PC-3 (cell line): ENCODE measurements at regions not wholly inside any gene's neighbourhood (a gene's known extent, or its start where the extent isn't known, plus 50 kb on each side); places are given as distances from the start of the nearest gene placed in this dataset.

Experiments
- ATAC-seq: fragments of 200-7000 bp; cut with Tn5 transposase; 2 replicates; pipeline ENCODE4 v1.9.1; 2020; ENCODE audit warnings: mild to moderate bottlenecking, moderate library complexity
- BruUV-seq: library from RNA; stranded (reverse); fragments of 400-500 nt; replicated peaks from 2 replicates; lab custom pipeline; 2021; lab: Mats Ljungman, UMichigan
- CTCF ChIA-PET: fragments of 300-600 bp; sonication (Branson Sonifier 250); formaldehyde crosslinking; loops from one replicate; lab custom pipeline; 2022; ENCODE audit warnings: antibody characterized with exemption; lab: Charles Lee
- POLR2A ChIA-PET: fragments of 300-600 bp; sonication (Branson Sonifier 250); formaldehyde crosslinking; loops from one replicate; lab custom pipeline; 2022; ENCODE audit warnings: antibody characterized with exemption; ENCODE audit not compliant: unreplicated experiment; lab: Charles Lee
- DNase-seq: peaks from one replicate; pipeline ENCODE4 v3.0.0-alpha.2; 2015
- H2AFZ ChIP-seq: fragments of 300-600 bp; sonication (generic); 2 replicates; pipeline ENCODE4 v1.6.0; 2016; ENCODE audit warnings: antibody characterized with exemption, low read length
- H3F3A ChIP-seq: fragments of 300-600 bp; sonication (generic); one replicate; pipeline ENCODE4 v1.6.0; 2017; ENCODE audit warnings: antibody characterized with exemption, low read length, control low read depth, mild to moderate bottlenecking; ENCODE audit not compliant: unreplicated experiment
- H3K27ac ChIP-seq: fragments of 300-600 bp; sonication (generic); 2 replicates; pipeline ENCODE4 v1.5.1; 2016; ENCODE audit warnings: mild to moderate bottlenecking, low read length
- H3K27me3 ChIP-seq: fragments of 300-600 bp; sonication (generic); 2 replicates; pipeline ENCODE4 v1.6.1; 2016; ENCODE audit warnings: low read length, mixed read lengths
- H3K36me3 ChIP-seq: fragments of 300-600 bp; sonication (generic); 2 replicates; pipeline ENCODE4 v1.6.1; 2016; ENCODE audit warnings: low read depth, mixed run types, low read length, mixed read lengths
- H3K4me1 ChIP-seq: fragments of 300-600 bp; sonication (generic); 2 replicates; pipeline ENCODE4 v1.5.1; 2016; ENCODE audit warnings: low read length; ENCODE audit not compliant: insufficient read depth
- H3K4me2 ChIP-seq: fragments of 300-600 bp; sonication (generic); 2 replicates; pipeline ENCODE4 v1.6.0; 2016; ENCODE audit warnings: low read length
- H3K4me3 ChIP-seq: fragments of 300-600 bp; sonication (generic); 2 replicates; pipeline ENCODE4 v1.5.1; 2016; ENCODE audit warnings: mild to moderate bottlenecking, low read length, mixed read lengths
- H3K79me2 ChIP-seq: fragments of 300-600 bp; sonication (generic); 2 replicates; pipeline ENCODE4 v1.6.1; 2017; ENCODE audit warnings: low read length, mixed read lengths
- H3K9ac ChIP-seq: fragments of 300-600 bp; sonication (generic); 2 replicates; pipeline ENCODE4 v1.6.0; 2016; ENCODE audit warnings: mild to moderate bottlenecking, low read length
- H3K9me2 ChIP-seq: fragments of 300-600 bp; sonication (generic); replicated peaks from 2 replicates; pipeline ENCODE4 v1.6.1; 2016; ENCODE audit warnings: mixed run types, low read length, mixed read lengths
- H3K9me3 ChIP-seq: fragments of 300-600 bp; sonication (generic); 2 replicates; pipeline ENCODE4 v1.6.1; 2016; ENCODE audit warnings: low read length, mixed read lengths
- H4K20me1 ChIP-seq: fragments of 300-600 bp; sonication (generic); 2 replicates; pipeline ENCODE4 v1.6.1; 2016; ENCODE audit warnings: low read length, mixed read lengths
- EZH2 ChIP-seq: fragments of 300-600 bp; sonication (generic); IDR thresholded peaks from one replicate; pipeline ENCODE4 v1.6.1; 2017; ENCODE audit warnings: antibody characterized with exemption, mild to moderate bottlenecking, low read length; ENCODE audit not compliant: unreplicated experiment
- EZH2phosphoT487 ChIP-seq: fragments of 300-600 bp; sonication (generic); IDR thresholded peaks from 2 replicates; pipeline ENCODE4 v1.6.1; 2018; ENCODE audit warnings: mild to moderate bottlenecking, antibody characterized with exemption, low read length, borderline replicate concordance
- intact Hi-C: fragments of 100-400 bp; cut with micrococcal nuclease; formaldehyde crosslinking; loops from 2 replicates; pipeline ENCODE4 v1.9.0; 2023
- TF ChIP-seq, protein P1 (sequence below): fragments of 300-600 bp; sonication (generic); conservative IDR thresholded peaks from 2 replicates; pipeline ENCODE4 v1.5.1; 2017; ENCODE audit warnings: antibody characterized with exemption, low read depth, mild to moderate bottlenecking, low read length

DNA sequence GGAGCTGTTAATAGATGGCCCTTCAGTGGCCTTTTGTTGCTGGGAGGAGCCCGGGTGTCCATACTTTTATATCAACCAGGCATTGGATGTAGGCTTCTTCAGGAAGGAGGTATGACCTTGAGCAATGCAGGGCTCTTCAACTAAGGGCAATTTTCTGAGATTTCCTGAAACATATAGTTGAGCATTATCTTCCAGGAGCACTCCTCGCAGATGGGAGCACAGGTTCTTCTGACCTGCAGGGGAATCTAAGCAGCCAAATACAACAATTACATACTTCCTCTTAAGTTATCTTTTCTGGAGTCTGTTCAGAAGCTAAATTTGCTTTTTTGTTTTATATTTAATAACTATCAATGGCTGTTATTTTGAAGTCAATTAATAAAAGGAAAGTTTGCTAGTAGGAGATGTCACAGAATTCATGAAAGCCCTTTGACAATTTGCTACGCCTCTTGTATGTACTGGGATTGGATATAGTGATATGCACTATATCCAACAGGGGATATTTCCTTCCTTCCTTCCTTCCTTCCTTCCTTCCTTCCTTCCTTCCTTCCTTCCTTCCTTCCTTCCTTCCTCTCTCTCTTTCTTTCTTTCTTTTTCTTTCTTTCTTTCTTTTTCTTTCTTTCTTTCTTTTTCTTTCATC is 422.6 kb upstream of the NEGR1 start:
- BruUV-seq, result no TSS peak
- Histone ChIP-seq H4K20me1 (no peaks in the 10 kb centered on the region), H3K79me2 (no peaks in the 10 kb centered on the region), H3K9me2 (no peaks in the 10 kb centered on the region), H3K27ac (no peak overlapping the region), H2AFZ (no peak overlapping the region), H3K9me3 (no peaks in the 10 kb centered on the region), H3K4me1 (no peaks in the 10 kb centered on the region), H3K9ac (no peak overlapping the region), H3K4me2 (no peak overlapping the region), H3K27me3 (no peaks in the 10 kb centered on the region), H3K4me3 (no peak overlapping the region), H3F3A (no peaks in the 10 kb centered on the region), H3K36me3 (no peaks in the 10 kb centered on the region)
- ChIA-PET POLR2A (no interaction called here), CTCF (no interaction called here)
- TF ChIP-seq EZH2phosphoT487, result no peak
- no peak for TF ChIP-seq EZH2
- TF ChIP-seq, protein P1, sequence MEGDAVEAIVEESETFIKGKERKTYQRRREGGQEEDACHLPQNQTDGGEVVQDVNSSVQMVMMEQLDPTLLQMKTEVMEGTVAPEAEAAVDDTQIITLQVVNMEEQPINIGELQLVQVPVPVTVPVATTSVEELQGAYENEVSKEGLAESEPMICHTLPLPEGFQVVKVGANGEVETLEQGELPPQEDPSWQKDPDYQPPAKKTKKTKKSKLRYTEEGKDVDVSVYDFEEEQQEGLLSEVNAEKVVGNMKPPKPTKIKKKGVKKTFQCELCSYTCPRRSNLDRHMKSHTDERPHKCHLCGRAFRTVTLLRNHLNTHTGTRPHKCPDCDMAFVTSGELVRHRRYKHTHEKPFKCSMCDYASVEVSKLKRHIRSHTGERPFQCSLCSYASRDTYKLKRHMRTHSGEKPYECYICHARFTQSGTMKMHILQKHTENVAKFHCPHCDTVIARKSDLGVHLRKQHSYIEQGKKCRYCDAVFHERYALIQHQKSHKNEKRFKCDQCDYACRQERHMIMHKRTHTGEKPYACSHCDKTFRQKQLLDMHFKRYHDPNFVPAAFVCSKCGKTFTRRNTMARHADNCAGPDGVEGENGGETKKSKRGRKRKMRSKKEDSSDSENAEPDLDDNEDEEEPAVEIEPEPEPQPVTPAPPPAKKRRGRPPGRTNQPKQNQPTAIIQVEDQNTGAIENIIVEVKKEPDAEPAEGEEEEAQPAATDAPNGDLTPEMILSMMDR, result no peak
- ATAC-seq (no peak), DNase-seq (no peak)
- intact Hi-C loops, result no loop called here

DNA sequence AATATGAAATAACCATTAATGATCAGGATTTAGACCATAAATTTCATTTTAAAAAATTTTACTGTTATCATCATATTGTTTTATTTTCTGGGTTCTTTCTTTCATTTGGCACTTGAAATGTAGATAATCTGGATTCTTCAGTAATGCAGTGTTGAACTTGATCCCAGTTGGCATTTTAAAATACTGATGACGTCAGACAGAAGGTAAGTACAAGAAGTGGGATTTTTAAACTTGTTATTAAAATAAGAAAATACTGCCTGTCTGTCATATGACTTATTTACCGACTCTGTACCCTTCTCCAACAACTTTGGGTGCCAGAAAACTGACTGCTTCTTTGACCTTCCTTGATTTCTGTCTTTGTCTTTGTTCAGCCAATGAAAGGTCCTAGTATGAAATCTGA is 415.1 kb upstream of the NEGR1 start:
- no peak overlapping the region for H2AFZ ChIP-seq
- TF ChIP-seq EZH2 (no peak), EZH2phosphoT487 (no peak)
- TF ChIP-seq, protein P1, result no peak
- H3K27me3 ChIP-seq, result no peaks in the 10 kb centered on the region
- no peaks in the 10 kb centered on the region for H3K9me2 ChIP-seq
- no peaks in the 10 kb centered on the region for H3K4me1 ChIP-seq
- H3K9me3 ChIP-seq, result no peaks in the 10 kb centered on the region
- H3K36me3 ChIP-seq, result no peaks in the 10 kb centered on the region
- no peaks in the 10 kb centered on the region for H3K79me2 ChIP-seq
- no TSS peak for BruUV-seq
- no peaks in the 10 kb centered on the region for H3F3A ChIP-seq
- no peaks in the 10 kb centered on the region for H4K20me1 ChIP-seq
- H3K9ac ChIP-seq, result no peak overlapping the region
- intact Hi-C loops, result no loop called here
- no peak overlapping the region for H3K4me2 ChIP-seq
- CTCF ChIA-PET, result no interaction called here
- POLR2A ChIA-PET, result no interaction called here
- no peak overlapping the region for H3K27ac ChIP-seq
- DNase-seq (no peak), ATAC-seq (no peak)
- H3K4me3 ChIP-seq, result no peak overlapping the region

DNA sequence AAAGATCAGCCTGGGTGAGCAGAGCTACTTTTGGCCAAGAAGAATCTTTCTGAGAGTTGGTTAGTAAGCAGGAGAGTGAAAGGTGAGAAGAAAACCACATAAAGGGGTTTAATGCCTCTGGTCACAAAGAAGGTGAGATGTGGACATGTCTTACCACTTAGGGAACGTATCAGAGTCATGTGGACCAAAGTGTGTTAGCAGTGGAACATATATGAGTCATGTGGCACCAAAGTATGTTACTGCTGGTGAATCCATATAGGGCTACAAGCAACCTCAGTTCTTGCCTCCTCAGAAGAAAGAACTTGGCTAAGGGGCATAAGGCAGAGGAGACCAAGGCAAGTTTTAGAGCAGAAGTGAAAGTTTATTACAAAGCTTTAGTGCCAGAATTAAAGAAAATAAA is 411.6 kb upstream of the NEGR1 start:
- Histone ChIP-seq H3K36me3 (peaks cover 8% of the 10 kb centered on the region), H3K9ac (no peak overlapping the region), H3K79me2 (no peaks in the 10 kb centered on the region), H3K9me2 (no peaks in the 10 kb centered on the region), H3K27me3 (no peaks in the 10 kb centered on the region), H3K9me3 (peaks cover 21% of the 10 kb centered on the region), H3F3A (no peaks in the 10 kb centered on the region), H3K27ac (no peak overlapping the region), H3K4me1 (no peaks in the 10 kb centered on the region), H4K20me1 (no peaks in the 10 kb centered on the region), H2AFZ (no peak overlapping the region), H3K4me2 (no peak overlapping the region), H3K4me3 (no peak overlapping the region)
- DNase-seq, result no peak
- POLR2A ChIA-PET, result no interaction called here
- intact Hi-C loops, result no loop called here
- no peak for TF ChIP-seq EZH2phosphoT487
- TF ChIP-seq, protein P1, result no peak
- no peak for TF ChIP-seq EZH2
- ATAC-seq, result no peak
- CTCF ChIA-PET, result no interaction called here
- no TSS peak for BruUV-seq
